T47D (cell line): ENCODE measurements at regions not wholly inside any gene's neighbourhood (a gene's known extent, or its start where the extent isn't known, plus 50 kb on each side); places are given as distances from the start of the nearest gene placed in this dataset.
A peak's percentile ranks its signal among the peaks of the same experiment; 100 is the strongest.

Experiments
- DNase-seq, 2 experiments: peaks; one replicate each; pipeline versions ENCODE4 v3.0.0 to v3.0.0-alpha.2; 2011 to 2012; ENCODE audit warnings: low read depth in 1 of 2, low spot score in 1 of 2
- JUND ChIP-seq: IDR thresholded peaks from 2 replicates; pipeline ENCODE4 v1.6.1; 2012; ENCODE audit warnings: low read depth
- in situ Hi-C: cut with HindIII; loops from 2 replicates; pipeline ENCODE4 v1.10.0; 2016; ENCODE audit warnings: low sequenced_read_pairs, low pct_unique_long_range_greater_than_20kb

- in situ Hi-C loops = no loop called here
- DNase-seq = no peak
- no peak for TF ChIP-seq JUND
These were observed 294.5 kb upstream of the SEMA3C start for GRCh38 chr7:81213394-81213793.

- in situ Hi-C loops = no loop called here
- no peak for DNase-seq
- TF ChIP-seq JUND = no peak
These were observed 293.1 kb upstream of the SEMA3C start for GRCh38 chr7:81211934-81212320.

DNA sequence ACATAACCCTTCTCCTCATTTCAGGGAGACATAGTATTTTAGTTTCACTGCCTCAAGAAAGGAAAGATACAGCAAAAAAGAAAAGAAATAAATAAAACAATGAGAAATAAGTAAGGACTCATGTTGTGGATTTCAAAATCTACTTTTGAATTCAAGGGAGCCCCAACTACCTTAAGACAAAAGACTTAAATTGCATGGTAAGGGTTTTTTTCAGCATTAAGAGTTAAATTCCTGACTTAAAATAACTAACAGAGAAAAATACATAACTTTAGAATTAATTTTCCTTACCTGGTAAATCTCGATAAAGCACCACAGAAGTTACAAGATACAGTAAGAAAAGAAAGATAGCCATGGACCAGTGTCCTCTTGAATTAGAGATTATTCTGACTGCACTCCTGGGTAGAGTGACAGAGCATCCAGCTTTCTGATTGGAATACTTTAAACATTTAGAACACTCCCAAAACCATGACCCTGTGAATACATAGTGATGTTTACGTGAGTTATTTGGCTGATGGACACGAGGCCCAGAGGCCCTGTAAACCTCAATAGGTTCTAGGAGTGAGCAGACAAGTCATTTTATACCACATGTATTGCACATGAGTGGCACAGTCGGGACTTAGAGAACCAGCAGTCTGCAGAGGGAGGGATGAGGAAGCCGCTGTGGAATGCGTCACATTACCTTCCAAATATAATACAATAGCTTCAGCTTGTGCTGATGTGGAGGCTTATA, 292.5 kb upstream of the SEMA3C start:
- in situ Hi-C loops = no loop called here
- no peak for TF ChIP-seq JUND
- DNase-seq = peak in 1 of 2 experiments; percentile 10

DNA sequence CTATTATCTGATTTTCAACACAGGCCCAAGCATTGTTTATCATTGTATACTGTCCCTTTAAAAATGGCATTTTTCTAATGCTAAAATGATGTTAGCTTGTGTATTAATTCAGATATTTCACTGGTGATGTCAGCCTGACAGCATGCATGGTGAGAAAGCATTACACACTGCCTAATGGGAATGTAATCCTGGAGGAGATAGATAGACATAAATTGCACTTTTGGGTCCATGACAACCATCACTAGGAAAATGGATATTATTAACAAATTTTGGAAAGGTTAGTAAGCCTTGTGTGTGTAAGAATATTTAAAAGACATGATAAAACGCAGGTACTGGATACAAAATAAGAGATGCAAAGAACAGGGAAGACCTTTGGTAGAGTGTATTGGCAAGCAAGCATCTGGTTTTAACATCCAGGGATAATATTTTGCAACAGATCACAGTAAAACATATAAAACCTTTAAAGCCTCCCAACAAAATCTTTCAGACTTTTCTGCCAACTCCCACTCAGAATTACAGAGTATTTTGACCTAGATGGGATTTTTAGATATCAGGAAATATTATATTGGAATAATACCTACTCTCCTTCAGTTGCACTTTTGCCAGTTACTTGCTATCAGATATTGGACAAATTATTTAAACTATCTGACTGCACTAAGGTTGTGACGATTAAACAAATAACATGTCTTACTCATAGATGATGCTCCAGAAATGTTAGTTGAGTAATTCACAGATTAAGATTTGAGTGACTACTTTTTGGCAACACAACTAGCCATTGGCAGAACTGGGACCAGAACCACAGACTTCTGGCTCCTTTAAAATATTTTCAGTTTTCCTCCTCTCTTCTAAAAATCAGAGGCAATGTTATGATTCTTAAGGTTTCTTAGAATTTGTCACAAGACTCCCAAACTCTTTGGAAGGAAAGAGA, 291.6 kb upstream of the SEMA3C start:
- no peak for DNase-seq
- in situ Hi-C loops = no loop called here
- no peak for TF ChIP-seq JUND

- in situ Hi-C loops = no loop called here
- no peak for TF ChIP-seq JUND
- no peak for DNase-seq
These were observed 290.2 kb upstream of the SEMA3C start for GRCh38 chr7:81209059-81209458.

GRCh38 chr7:81207801-81208200, 288.9 kb upstream of the SEMA3C start:
- TF ChIP-seq JUND = no peak
- DNase-seq = no peak
- in situ Hi-C loops = no loop called here

GRCh38 chr7:81206667-81207360, 288.0 kb upstream of the SEMA3C start:
- no peak for TF ChIP-seq JUND
- in situ Hi-C loops = no loop called here
- DNase-seq = no peak

DNA sequence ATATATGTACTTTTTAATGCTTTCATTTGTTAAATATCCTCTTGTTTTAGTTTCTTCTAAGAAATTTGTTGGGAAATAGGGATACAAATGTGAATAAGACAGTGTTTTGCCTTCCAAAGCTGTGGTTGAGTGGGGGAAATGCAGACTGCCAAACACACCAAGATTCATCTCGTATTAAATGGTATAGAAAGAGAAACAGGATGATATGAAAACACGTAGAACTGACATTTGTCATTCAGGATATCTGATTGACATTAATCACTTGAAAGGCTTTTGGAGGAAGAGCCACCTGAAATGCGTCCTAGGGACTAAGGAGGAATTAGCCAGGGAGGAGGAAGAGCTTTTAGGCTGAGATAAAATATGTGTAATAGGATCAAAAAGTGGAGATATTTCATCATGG, 287.4 kb upstream of the SEMA3C start:
- no peak for TF ChIP-seq JUND
- in situ Hi-C loops = no loop called here
- DNase-seq = no peak

DNA sequence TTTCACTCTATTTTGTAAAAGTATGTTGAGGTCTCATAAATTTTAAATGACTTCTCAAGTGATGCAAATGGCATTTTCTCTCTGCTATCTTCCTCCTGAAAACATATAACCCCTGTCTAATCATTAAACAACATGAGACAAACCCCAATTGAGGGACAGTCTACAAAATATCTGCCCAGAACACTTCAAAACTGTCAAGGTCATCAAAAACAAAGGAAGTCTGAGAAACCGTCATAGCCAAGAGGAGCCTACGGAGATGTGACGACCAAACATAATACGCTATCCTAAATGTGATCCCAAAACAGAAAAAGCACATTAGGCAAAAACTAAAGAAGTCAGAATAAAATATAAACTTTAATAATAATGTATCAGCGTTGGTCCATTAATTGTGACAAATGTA, 282.3 kb upstream of the SEMA3C start:
- DNase-seq = no peak
- in situ Hi-C loops = no loop called here
- TF ChIP-seq JUND = no peak

DNA sequence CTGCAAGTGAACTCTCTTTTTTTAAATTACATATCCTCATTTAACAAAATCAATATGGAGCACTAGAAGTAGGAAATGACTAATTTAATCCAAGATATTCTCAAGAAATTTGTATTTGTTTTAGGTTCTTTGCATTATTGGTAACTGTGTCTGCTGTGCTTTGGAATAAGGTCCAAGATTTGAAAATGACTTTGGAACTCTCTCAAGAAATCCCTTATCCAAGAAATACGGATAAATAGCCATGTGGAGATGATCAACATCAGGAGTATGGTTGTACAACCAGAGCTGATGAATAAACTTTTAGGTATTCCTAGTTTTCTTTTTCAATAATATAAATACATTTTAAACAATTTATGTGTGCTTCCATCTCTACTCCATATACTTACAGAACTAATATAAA, 279.9 kb upstream of the SEMA3C start:
- in situ Hi-C loops = no loop called here
- DNase-seq = no peak
- no peak for TF ChIP-seq JUND

DNA sequence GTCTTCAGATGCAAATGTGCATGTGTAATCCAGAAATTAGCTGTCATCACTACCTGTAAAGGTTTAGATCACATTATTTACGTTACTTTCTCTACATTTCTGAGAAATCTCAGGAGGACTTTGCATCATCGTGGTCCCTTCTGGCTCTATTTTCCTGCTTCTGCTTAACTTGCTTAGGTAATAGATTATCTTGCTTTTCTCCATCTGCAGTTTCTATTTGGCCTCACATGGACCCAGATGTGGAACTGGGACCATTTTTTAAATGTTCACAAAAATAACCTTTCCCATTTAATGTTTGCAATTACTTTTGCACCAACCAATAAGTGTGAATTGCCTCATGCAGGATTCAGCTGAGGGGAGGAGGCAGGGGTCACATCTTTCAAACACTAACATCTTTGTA, 278.4 kb upstream of the SEMA3C start:
- in situ Hi-C loops = no loop called here
- no peak for TF ChIP-seq JUND
- DNase-seq = no peak

DNA sequence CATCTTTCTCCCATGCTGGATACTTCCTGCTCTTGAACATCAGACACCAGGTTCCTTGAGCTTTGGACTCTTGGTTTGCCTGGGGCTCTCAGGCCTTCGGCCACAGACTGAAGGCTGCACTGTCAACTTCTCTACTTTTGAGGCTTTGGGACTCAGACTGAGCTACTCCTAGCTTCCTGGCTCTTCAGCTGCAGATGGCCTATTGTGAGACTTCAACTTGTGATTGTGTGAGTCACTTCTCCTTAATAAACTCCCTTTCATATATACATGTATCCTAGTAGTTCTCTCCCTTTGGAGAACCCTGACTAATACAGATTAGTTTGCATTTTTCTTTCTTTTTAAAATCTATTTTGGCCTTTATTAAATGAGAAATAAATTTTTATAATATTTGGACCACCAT, 276.2 kb upstream of the SEMA3C start:
- in situ Hi-C loops = no loop called here
- DNase-seq = no peak
- no peak for TF ChIP-seq JUND
